Hepatocyte (in vitro differentiated cells): ENCODE measurements at regions not wholly inside any gene's neighbourhood (a gene's known extent, or its start where the extent isn't known, plus 50 kb on each side); places are given as distances from the start of the nearest gene placed in this dataset.

Experiments
- DNase-seq: peaks from one replicate; pipeline ENCODE4 v3.0.0-alpha.2; 2016; ENCODE audit warnings: low spot score
- H2AFZ ChIP-seq: fragments of 200-600 bp; sonication (generic); 2 replicates; pipeline ENCODE4 v1.6.0; 2016; ENCODE audit warnings: antibody characterized with exemption, mild to moderate bottlenecking
- H3K27ac ChIP-seq: fragments of 200-600 bp; sonication (generic); 2 replicates; pipeline ENCODE4 v1.5.1; 2016; ENCODE audit warnings: mild to moderate bottlenecking
- H3K27me3 ChIP-seq: fragments of 200-600 bp; sonication (generic); 2 replicates; pipeline ENCODE4 v1.6.1; 2016
- H3K36me3 ChIP-seq: fragments of 200-600 bp; sonication (generic); replicated peaks from 2 replicates; pipeline ENCODE4 v1.5.1; 2016; ENCODE audit warnings: low read depth; ENCODE audit not compliant: insufficient read depth
- H3K4me1 ChIP-seq: fragments of 200-600 bp; sonication (generic); 2 replicates; pipeline ENCODE4 v1.5.1; 2016; ENCODE audit warnings: mild to moderate bottlenecking, moderate library complexity; ENCODE audit not compliant: insufficient read depth
- H3K4me2 ChIP-seq: fragments of 200-600 bp; sonication (generic); 2 replicates; pipeline ENCODE4 v1.6.0; 2016
- H3K4me3 ChIP-seq: fragments of 200-600 bp; sonication (generic); 2 replicates; pipeline ENCODE4 v1.5.1; 2016; ENCODE audit warnings: mild to moderate bottlenecking
- H3K79me2 ChIP-seq: fragments of 200-600 bp; sonication (generic); 2 replicates; pipeline ENCODE4 v1.6.0; 2017; ENCODE audit warnings: mild to moderate bottlenecking
- H3K9me2 ChIP-seq: fragments of 200-600 bp; sonication (generic); replicated peaks from 2 replicates; pipeline ENCODE4 v1.6.0; 2017; ENCODE audit warnings: mild to moderate bottlenecking; ENCODE audit not compliant: insufficient read depth
- H3K9me3 ChIP-seq: fragments of 200-600 bp; sonication (generic); 2 replicates; pipeline ENCODE4 v1.5.1; 2016; ENCODE audit warnings: low read depth, mild to moderate bottlenecking
- H4K20me1 ChIP-seq: fragments of 200-600 bp; sonication (generic); 2 replicates; pipeline ENCODE4 v1.6.0; 2016; ENCODE audit warnings: mild to moderate bottlenecking; ENCODE audit not compliant: insufficient read depth, poor library complexity, severe bottlenecking
- CTCF ChIP-seq: fragments of 200-600 bp; sonication (generic); IDR thresholded peaks from 2 replicates; pipeline ENCODE4 v1.5.1; 2016; ENCODE audit warnings: antibody characterized with exemption, mild to moderate bottlenecking; ENCODE audit not compliant: poor library complexity
- EZH2 ChIP-seq: fragments of 200-600 bp; sonication (generic); IDR thresholded peaks from 2 replicates; pipeline ENCODE4 v1.6.1; 2016; ENCODE audit warnings: antibody characterized with exemption, mild to moderate bottlenecking, borderline replicate concordance
- EZH2phosphoT487 ChIP-seq: fragments of 200-600 bp; sonication (generic); IDR thresholded peaks from one replicate; pipeline ENCODE4 v1.6.1; 2018; ENCODE audit warnings: antibody characterized with exemption, mild to moderate bottlenecking, low read depth, moderate library complexity; ENCODE audit not compliant: unreplicated experiment, severe bottlenecking
- WGBS: methylation state at CpG from one replicate; pipeline ENCODE4 v1.1.6; 2016; ENCODE audit warnings: low lambda C conversion rate; ENCODE audit errors: missing lambda C conversion rate; 5-methylcytosine and 5-hydroxymethylcytosine counted together

- WGBS, result 84% methylated on average over 2 of the region's 2 CpGs
These were observed 82.9 kb downstream of the SCN11A start for GRCh38 chr3:38968891-38969290.

GRCh38 chr3:38968403-38968802 lies 83.3 kb downstream of the SCN11A start:
- no peak overlapping the region for H3K4me3 ChIP-seq
- TF ChIP-seq CTCF, result no peak
- TF ChIP-seq EZH2, result no peak
- TF ChIP-seq EZH2phosphoT487, result no peak
- DNase-seq, result no peak
- H4K20me1 ChIP-seq, result no peaks in the 10 kb centered on the region
- WGBS, result 95% methylated on average over 4 of the region's 4 CpGs
- no peak overlapping the region for H2AFZ ChIP-seq
- H3K4me2 ChIP-seq, result no peak overlapping the region
- no peaks in the 10 kb centered on the region for H3K9me3 ChIP-seq
- H3K9me2 ChIP-seq, result no peaks in the 10 kb centered on the region
- no peaks in the 10 kb centered on the region for H3K36me3 ChIP-seq
- no peak overlapping the region for H3K27ac ChIP-seq
- H3K27me3 ChIP-seq, result no peaks in the 10 kb centered on the region
- no peaks in the 10 kb centered on the region for H3K4me1 ChIP-seq
- no peaks in the 10 kb centered on the region for H3K79me2 ChIP-seq

More at GRCh38 chr3:38968891-38969290, 82.9 kb downstream of the SCN11A start:
- Histone ChIP-seq H3K27me3 (no peaks in the 10 kb centered on the region), H4K20me1 (no peaks in the 10 kb centered on the region), H3K27ac (no peak overlapping the region), H2AFZ (no peak overlapping the region), H3K9me2 (no peaks in the 10 kb centered on the region), H3K4me3 (no peak overlapping the region), H3K9me3 (no peaks in the 10 kb centered on the region), H3K4me1 (no peaks in the 10 kb centered on the region), H3K36me3 (no peaks in the 10 kb centered on the region), H3K4me2 (no peak overlapping the region), H3K79me2 (no peaks in the 10 kb centered on the region)
- DNase-seq, result no peak
- TF ChIP-seq CTCF, result no peak

GRCh38 chr3:38967693-38967989 lies 84.1 kb downstream of the SCN11A start:
- 72% methylated on average over 1 of the region's 1 CpG for WGBS
- Histone ChIP-seq H3K36me3 (no peaks in the 10 kb centered on the region), H3K4me2 (no peak overlapping the region), H3K79me2 (no peaks in the 10 kb centered on the region), H4K20me1 (no peaks in the 10 kb centered on the region), H3K4me3 (no peak overlapping the region), H3K27ac (no peak overlapping the region), H3K9me3 (no peaks in the 10 kb centered on the region), H2AFZ (no peak overlapping the region), H3K9me2 (no peaks in the 10 kb centered on the region), H3K4me1 (no peaks in the 10 kb centered on the region), H3K27me3 (no peaks in the 10 kb centered on the region)
- no peak for DNase-seq
- TF ChIP-seq EZH2 (no peak), CTCF (no peak), EZH2phosphoT487 (no peak)
